Adipose tissue (tissue), 3 donors: ENCODE measurements at regions not wholly inside any gene's neighbourhood (a gene's known extent, or its start where the extent isn't known, plus 50 kb on each side); places are given as distances from the start of the nearest gene placed in this dataset.
"Not testable (repeated sequence)": the region's sequence is repeated elsewhere in the genome, so short reads cannot be mapped to it uniquely, and the experiment has no call there.

Experiments used
- H3K27ac ChIP-seq: one replicate; pipeline ENCODE4 v1.5.1; 2013; ENCODE audit warnings: low read depth, low read length
- WGBS, 3 donors: extraction: QIAGEN DNeasy Blood & Tissue Kit; methylation state at CpG; one replicate each; pipeline ENCODE4 v1.1.7; 2013; 5-methylcytosine and 5-hydroxymethylcytosine counted together
- donor health status: healthy with polysubstance abuse.
- donor health status: Bipolar disorder and iron deficiency.
- donor health status: healthy.

GRCh38 chr22:44571566-44572413 is 73.8 kb upstream of the RTL6 start:
- no peak overlapping the region for H3K27ac ChIP-seq
- WGBS, 3 donors = 73 to 77% (median 76%) methylated on average over 29 of the region's 29 CpGs

- 61 to 69% (median 66%) methylated on average over 18 of the region's 18 CpGs for WGBS, 3 donors
- H3K27ac ChIP-seq = no peak overlapping the region
Measured at GRCh38 chr22:44570476-44571445, 72.7 kb upstream of the RTL6 start.

GRCh38 chr22:44569561-44569991 is 71.5 kb upstream of the RTL6 start:
- 83 to 85% (median 83%) methylated on average over 9 of the region's 9 CpGs for WGBS, 3 donors
- no peak overlapping the region for H3K27ac ChIP-seq

GRCh38 chr22:44567846-44568493 is 69.9 kb upstream of the RTL6 start:
- WGBS, 3 donors = 51 to 64% (median 63%) methylated on average over 8 of the region's 8 CpGs
- H3K27ac ChIP-seq = no peak overlapping the region

- H3K27ac ChIP-seq = not testable (repeated sequence)
- WGBS, 3 donors = 85 to 86% (median 86%) methylated on average over 8 of the region's 8 CpGs
Measured at GRCh38 chr22:44567378-44567841, 69.4 kb upstream of the RTL6 start.

GRCh38 chr22:44566911-44567310 is 68.9 kb upstream of the RTL6 start:
- WGBS, 3 donors = 81 to 92% (median 87%) methylated on average over 16 to 17 of the region's 17 CpGs

GRCh38 chr22:44562651-44563050 is 64.6 kb upstream of the RTL6 start:
- 82 to 95% (median 94%) methylated on average over 7 of the region's 7 CpGs for WGBS, 3 donors
- H3K27ac ChIP-seq = not testable (repeated sequence)

More at GRCh38 chr22:44566911-44567310, 68.9 kb upstream of the RTL6 start:
- H3K27ac ChIP-seq = no peak overlapping the region

- H3K27ac ChIP-seq = no peak overlapping the region
- WGBS, 3 donors = 74 to 93% (median 89%) methylated on average over 6 of the region's 6 CpGs
Measured at GRCh38 chr22:44561139-44561840, 63.3 kb upstream of the RTL6 start.

- not testable (repeated sequence) for H3K27ac ChIP-seq
- 81 to 86% (median 82%) methylated on average over 7 of the region's 7 CpGs for WGBS, 3 donors
Measured at GRCh38 chr22:44558671-44559070, 60.6 kb upstream of the RTL6 start.

- 91 to 97% (median 95%) methylated on average over 4 of the region's 4 CpGs for WGBS, 3 donors
- not testable (repeated sequence) for H3K27ac ChIP-seq
Measured at GRCh38 chr22:44557872-44558271, 59.8 kb upstream of the RTL6 start.

GRCh38 chr22:44557064-44557748 is 59.2 kb upstream of the RTL6 start:
- H3K27ac ChIP-seq = no peak overlapping the region
- 50 to 92% (median 92%) methylated on average over 8 of the region's 8 CpGs for WGBS, 3 donors

- H3K27ac ChIP-seq = no peak overlapping the region
- WGBS, 3 donors = 55 to 86% (median 85%) methylated on average over 2 of the region's 2 CpGs
Measured at GRCh38 chr22:44555597-44555996, 57.6 kb upstream of the RTL6 start.

GRCh38 chr22:44555046-44555445 is 57.0 kb upstream of the RTL6 start:
- 38 to 73% (median 69%) methylated on average over 6 of the region's 6 CpGs for WGBS, 3 donors
- no peak overlapping the region for H3K27ac ChIP-seq

- WGBS, 3 donors = 70 to 85% (median 83%) methylated on average over 7 of the region's 7 CpGs
- H3K27ac ChIP-seq = no peak overlapping the region
Measured at GRCh38 chr22:44554411-44554810, 56.4 kb upstream of the RTL6 start.

- 24 to 42% (median 26%) methylated on average over 22 of the region's 22 CpGs for WGBS, 3 donors
- no peak overlapping the region for H3K27ac ChIP-seq
Measured at GRCh38 chr22:44550711-44551491, 52.9 kb upstream of the RTL6 start.

- 57 to 74% (median 71%) methylated on average over 6 of the region's 6 CpGs for WGBS, 3 donors
- no peak overlapping the region for H3K27ac ChIP-seq
Measured at GRCh38 chr22:44549701-44550100, 51.7 kb upstream of the RTL6 start.

GRCh38 chr22:44548981-44549380 is 50.9 kb upstream of the RTL6 start:
- H3K27ac ChIP-seq = no peak overlapping the region
- 73 to 93% (median 92%) methylated on average over 10 of the region's 10 CpGs for WGBS, 3 donors
